ENCODE measurements at regions not wholly inside any gene's neighbourhood (a gene's known extent, or its start where the extent isn't known, plus 50 kb on each side); places are given as distances from the start of the nearest gene placed in this dataset.
"Not testable (repeated sequence)": the region's sequence is repeated elsewhere in the genome, so short reads cannot be mapped to it uniquely, and the experiment has no call there.

GRCh38 chr20:29313481-29313880, 1944.0 kb upstream of the DEFB115 start:
- no peak overlapping the region for H3K4me3 ChIP-seq (ENCODE audit: low read depth, low read length)
- no peak for DNase-seq (ENCODE audit: low read depth)
- TF ChIP-seq, protein P1, sequence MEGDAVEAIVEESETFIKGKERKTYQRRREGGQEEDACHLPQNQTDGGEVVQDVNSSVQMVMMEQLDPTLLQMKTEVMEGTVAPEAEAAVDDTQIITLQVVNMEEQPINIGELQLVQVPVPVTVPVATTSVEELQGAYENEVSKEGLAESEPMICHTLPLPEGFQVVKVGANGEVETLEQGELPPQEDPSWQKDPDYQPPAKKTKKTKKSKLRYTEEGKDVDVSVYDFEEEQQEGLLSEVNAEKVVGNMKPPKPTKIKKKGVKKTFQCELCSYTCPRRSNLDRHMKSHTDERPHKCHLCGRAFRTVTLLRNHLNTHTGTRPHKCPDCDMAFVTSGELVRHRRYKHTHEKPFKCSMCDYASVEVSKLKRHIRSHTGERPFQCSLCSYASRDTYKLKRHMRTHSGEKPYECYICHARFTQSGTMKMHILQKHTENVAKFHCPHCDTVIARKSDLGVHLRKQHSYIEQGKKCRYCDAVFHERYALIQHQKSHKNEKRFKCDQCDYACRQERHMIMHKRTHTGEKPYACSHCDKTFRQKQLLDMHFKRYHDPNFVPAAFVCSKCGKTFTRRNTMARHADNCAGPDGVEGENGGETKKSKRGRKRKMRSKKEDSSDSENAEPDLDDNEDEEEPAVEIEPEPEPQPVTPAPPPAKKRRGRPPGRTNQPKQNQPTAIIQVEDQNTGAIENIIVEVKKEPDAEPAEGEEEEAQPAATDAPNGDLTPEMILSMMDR (IDR thresholded peaks at IDR 0.05; ENCODE audit: insufficient read depth, low read depth, low read length): no peak

DNA sequence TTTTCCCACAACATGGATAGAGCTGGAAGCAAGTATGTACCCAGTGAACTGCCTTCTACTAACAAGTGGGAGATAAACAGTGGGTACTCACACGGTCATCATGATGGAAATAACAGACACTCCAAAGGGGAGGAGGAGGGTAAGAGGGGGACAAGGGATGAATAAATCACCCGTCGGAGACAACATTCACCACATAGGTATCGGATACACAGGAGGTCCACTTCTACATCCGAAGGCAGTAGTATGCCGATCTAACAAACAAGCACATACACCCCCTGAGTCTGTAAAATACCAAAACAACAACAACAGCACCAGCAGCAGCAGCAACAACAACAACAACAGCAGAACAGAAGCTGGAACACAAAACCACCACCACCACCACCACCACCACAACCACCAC, 1943.2 kb upstream of the DEFB115 start:
- H3K4me3 ChIP-seq (ENCODE audit: low read depth, low read length): no peak overlapping the region
- TF ChIP-seq, protein P1 (IDR thresholded peaks at IDR 0.05; ENCODE audit: insufficient read depth, low read depth, low read length): no peak
- no peak for DNase-seq (ENCODE audit: low read depth)

DNA sequence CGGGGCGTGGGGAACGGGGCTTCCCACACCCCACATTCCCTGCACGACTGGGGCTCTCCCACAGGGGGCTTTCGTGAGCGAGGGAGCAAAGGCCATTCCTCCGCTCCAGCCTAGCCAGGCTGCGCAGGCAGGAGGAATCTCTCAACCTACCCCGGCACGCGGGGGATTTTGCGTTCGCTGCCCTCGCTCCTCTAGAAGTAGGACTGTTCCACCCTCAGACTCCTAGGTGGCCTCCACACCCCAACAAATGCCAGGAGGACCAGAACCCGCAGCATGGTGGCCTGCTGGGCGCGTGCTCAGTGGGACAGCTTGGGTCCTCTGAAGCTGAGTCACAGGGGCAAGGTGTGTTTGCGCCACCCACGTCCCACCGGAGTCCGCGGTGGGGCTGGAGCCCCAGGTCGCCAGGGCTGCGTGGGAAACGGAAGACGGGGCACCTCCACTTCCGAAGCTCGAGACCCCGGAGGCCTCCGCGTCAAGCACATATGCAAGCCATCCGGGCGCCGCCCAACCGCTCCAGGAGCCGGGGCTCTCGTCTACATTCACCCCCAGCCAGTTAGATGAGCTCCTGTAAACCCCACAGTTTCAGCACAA, 1938.5 kb upstream of the DEFB115 start:
- no peak for DNase-seq (ENCODE audit: low read depth)
- TF ChIP-seq, protein P1 (IDR thresholded peaks at IDR 0.05; ENCODE audit: insufficient read depth, low read depth, low read length): no peak
- no peak overlapping the region for H3K4me3 ChIP-seq (ENCODE audit: low read depth, low read length)

- DNase-seq (ENCODE audit: low read depth): no peak
These were observed 1937.7 kb upstream of the DEFB115 start for GRCh38 chr20:29319725-29320124.

DNA sequence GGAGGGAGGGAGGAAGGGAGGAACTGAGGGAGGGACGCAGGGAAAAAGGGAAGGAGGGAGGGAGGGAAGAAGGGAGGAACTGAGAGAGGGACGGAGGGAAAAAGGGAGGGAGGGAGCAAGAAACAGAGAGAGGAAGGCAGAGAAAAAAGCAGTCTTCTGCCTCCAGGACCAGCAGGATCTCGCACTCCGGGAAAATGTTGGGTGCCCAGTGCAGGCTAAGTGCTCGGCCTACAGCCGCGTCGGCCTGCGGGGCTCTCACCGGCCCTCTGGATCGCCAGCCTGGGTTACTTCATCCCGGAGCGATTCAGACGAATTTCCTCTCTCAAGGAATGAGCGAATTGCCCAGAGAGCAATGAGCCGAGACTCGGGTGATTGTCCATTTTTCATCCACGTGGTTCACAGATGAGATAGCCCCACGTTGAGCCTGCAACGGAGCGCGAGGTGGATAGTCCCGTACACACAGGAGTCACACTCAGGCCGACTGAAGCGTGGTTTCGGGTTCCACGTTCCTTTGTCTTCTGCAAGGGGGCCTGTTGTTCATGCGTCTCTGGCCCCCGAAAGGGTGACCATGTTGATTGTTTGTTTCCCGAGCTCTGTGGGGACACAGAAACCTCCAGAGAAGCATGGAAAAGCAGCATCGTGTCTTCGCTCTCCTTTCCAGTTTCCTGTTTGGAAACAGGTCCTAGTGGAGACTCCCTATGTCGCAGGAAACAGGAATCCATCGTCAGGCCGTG, 1937.1 kb upstream of the DEFB115 start:
- H3K4me3 ChIP-seq (ENCODE audit: low read depth, low read length): not testable (repeated sequence)

More at GRCh38 chr20:29319725-29320124, 1937.7 kb upstream of the DEFB115 start:
- no peak overlapping the region for H3K4me3 ChIP-seq (ENCODE audit: low read depth, low read length)
- TF ChIP-seq, protein P1 (IDR thresholded peaks at IDR 0.05; ENCODE audit: insufficient read depth, low read depth, low read length): no peak

GRCh38 chr20:29323631-29324515, 1933.6 kb upstream of the DEFB115 start:
- DNase-seq (ENCODE audit: low read depth); H3K4me3 ChIP-seq (ENCODE audit: low read depth, low read length): not testable (repeated sequence)

More for the DNA sequence above, 1937.1 kb upstream of the DEFB115 start:
- DNase-seq (ENCODE audit: low read depth): not testable (repeated sequence)

GRCh38 chr20:29324516-29325303, 1932.8 kb upstream of the DEFB115 start:
- H3K4me3 ChIP-seq (ENCODE audit: low read depth, low read length); DNase-seq (ENCODE audit: low read depth): not testable (repeated sequence)

- DNase-seq (ENCODE audit: low read depth): no peak
- TF ChIP-seq, protein P1 (IDR thresholded peaks at IDR 0.05; ENCODE audit: insufficient read depth, low read depth, low read length): no peak
- no peak overlapping the region for H3K4me3 ChIP-seq (ENCODE audit: low read depth, low read length)
These were observed 1932.2 kb upstream of the DEFB115 start for GRCh38 chr20:29325304-29325640.

DNA sequence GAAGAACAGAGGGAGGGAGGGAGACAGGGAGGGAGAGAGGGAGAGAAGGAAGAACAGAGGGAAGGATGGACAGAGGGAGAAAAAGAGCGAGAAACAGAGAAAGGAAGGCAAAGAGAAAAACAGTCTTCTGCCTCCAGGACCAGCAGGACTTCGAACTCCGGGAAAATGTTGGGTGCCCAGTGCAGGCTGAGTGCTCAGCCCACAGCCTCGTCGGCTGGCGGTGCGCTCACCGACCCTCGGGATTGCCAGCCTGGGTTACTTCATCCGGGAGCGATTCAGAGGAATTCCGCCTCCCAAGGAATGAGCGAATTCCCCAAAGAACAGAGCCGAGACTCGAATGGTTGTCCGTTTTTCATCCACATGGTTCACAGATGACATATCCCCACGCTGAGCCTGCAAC, 1931.7 kb upstream of the DEFB115 start:
- DNase-seq (ENCODE audit: low read depth); H3K4me3 ChIP-seq (ENCODE audit: low read depth, low read length): not testable (repeated sequence)

Measured in fibroblast of villous mesenchyme (primary cell).